Urothelium cell line (cell line): ENCODE measurements at regions not wholly inside any gene's neighbourhood (a gene's known extent, or its start where the extent isn't known, plus 50 kb on each side); places are given as distances from the start of the nearest gene placed in this dataset.
A peak's percentile ranks its signal among the peaks of the same experiment; 100 is the strongest.
"Not testable (repeated sequence)": the region's sequence is repeated elsewhere in the genome, so short reads cannot be mapped to it uniquely, and the experiment has no call there.

Experiments
- DNase-seq: peaks from one replicate; pipeline ENCODE4 v3.0.0; 2011; ENCODE audit warnings: low spot score, mixed read lengths
- FAIRE-seq: peaks from 2 replicates; lab custom pipeline; 2011; peaks lifted over from hg19 to GRCh38; lab: Jason Lieb, UNC

DNA sequence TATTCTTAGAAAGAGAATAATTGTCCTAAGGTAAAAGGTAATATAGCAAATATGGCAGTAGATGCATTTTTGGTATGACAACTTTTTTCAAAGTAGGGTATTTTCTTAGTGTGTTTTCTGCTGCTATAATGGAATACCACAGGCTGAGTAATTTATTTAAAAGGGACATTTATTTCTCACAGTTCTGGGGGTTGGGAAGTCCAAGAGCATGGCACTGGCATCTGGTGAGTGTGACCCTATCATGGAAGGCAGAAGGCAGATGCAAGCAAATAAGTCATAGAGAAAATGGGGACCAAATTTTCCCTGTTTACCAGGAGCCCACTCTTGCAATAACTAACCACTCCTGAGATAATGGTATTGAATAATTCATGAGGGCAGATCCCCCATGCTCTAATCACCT, 922.5 kb upstream of the MAN1A1 start:
- no peak for FAIRE-seq
- no peak for DNase-seq

DNA sequence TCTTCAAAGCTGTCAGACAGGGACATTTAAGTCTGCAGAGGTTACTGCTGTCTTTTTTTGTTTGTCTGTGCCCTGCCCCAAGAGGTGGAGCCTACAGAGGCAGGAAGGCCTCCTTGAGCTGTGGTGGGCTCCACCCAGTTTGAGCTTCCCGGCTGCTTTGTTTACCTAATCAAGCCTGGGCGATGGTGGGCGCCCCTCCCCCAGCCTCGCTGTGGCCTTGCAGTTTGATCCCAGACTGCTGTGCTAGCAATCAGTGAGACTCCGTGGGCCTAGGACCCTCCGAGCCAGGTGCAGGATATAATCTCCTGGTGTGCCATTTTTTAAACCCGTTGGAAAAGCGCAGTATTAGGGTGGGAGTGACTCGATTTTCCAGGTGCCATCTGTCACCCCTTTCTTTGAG, 918.7 kb upstream of the MAN1A1 start:
- FAIRE-seq, DNase-seq: not testable (repeated sequence)

DNA sequence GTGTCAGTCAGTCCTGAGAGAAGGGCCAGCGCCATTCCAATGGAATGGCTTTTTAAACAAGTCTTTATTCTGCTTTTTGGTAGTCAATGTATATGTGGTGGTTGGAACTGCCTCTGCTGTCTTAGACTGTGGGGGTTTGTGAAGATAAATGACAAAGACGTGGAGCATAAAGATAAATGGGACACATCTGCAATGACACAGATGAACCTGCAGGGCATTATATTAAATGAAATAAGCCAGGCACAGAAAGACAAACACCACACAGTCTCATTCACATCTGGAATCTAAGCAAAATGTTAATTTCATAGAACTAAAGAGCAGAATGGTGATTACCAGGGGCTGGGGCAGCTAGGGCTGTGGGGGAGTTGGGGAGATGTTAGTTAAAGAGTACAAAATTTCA, 912.8 kb upstream of the MAN1A1 start:
- FAIRE-seq (no peak), DNase-seq (no peak)

DNA sequence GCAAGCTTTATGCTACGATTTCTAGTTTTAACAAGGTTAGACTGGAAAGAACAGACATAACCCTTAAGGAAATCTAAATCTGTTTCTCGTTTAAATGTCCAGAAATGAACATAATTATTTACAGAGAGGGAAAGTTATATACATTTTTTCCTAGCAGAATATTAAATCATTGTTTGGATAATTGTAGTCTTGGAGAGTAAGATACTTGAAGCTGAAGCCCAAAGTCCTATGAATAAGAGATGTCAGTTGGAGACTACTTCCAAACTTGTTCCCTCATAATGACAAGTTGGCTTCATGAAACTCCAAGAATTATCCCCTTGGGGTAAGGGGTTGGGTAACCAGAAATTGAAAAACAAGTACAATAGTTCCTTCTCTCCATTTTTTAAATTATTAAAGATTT, 911.1 kb upstream of the MAN1A1 start:
- no peak for FAIRE-seq
- DNase-seq: no peak

DNA sequence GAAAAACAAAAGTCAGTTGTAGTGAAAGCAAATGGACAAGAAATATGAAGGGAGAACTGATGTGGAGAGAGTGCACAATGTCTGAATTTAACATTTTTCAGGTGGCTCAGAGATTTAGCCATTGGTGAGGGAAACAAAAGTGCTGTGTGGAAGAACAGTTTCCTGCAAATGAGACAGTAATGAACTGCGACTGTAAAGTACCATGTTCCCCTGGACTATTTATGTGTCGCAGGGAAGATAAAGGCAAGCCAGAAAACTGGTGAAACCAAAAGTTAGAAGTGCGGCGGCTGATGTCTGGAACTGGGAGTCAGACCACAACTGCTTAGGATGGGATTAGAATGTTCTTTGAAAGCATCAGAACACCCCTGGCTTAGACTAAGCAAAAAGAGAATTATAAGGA, 905.1 kb upstream of the MAN1A1 start:
- no peak for DNase-seq
- no peak for FAIRE-seq

DNA sequence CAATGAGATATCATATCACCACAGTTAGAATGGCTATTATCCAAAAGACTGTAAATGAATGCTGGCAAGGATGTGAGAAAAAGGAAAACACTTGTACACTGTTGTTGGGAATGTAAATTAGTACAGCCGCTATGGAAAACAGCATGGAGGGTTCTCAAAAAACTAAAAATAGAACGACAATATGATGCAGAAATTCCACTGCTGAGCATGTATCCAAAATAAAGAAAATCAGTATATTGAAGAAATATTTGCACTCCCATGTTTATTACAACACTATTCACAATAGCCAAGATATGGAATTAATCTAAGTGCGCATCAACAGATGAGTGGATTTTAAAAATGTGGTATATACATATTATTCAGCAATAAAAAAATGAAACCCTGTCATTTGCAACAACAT, 898.9 kb upstream of the MAN1A1 start:
- no peak for DNase-seq
- no peak for FAIRE-seq

DNA sequence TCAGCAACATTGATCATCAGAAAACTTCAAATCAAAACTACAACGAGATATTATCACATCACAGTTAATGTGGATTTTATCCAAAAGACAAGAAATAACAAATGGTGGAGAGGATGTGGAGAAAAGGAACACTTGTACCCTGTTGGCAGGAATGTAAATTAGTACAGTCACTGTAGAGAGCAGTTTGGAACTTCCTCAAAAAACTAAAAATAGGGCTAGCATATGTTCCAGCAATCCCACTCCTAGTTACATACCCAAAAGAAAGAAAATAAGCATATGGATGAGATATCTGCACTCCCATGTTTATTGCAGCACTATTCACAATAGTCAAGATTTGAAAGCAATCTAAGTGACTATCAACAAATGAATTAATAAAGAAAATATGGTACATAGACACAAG, 887.7 kb upstream of the MAN1A1 start:
- FAIRE-seq: no peak
- DNase-seq: no peak

DNA sequence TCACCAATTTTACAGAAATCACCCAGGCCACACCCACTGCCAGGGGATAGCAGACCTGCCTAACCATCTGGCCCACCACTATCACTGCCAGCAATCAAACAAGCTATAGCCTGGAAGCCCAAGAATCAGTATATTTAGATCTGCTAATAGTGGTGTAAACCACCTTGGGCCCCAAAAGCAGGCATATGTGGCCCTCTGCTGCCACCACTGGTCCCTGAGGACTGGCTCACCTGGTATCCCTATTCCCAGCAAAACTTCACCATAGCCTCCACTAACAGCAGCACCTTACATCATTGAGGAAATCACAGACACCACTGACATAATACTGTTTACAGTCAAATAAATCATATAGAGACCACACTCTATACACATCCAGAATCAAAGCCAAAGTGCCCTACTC, 880.4 kb upstream of the MAN1A1 start:
- DNase-seq (no peak), FAIRE-seq (no peak)

DNA sequence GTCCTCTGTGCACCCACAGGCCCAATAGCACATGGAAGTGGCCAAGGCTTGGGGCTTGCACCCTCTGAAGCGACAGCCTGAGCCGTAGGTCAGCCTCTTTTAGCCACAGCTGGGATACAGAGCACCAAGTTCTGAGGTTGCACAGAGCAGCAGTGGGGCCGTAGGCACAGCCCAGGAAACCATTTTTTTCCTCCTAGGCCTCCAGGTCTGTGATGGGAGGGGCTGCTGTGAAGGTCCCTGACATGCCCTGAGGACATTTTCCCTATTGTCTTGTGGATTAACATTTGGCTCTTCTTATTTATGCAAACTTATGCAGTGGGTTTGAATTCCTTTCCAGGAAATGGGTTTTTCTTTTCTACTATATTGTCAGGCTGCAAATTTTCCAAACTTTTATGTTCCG, 878.7 kb upstream of the MAN1A1 start:
- FAIRE-seq (no peak), DNase-seq (no peak)

DNA sequence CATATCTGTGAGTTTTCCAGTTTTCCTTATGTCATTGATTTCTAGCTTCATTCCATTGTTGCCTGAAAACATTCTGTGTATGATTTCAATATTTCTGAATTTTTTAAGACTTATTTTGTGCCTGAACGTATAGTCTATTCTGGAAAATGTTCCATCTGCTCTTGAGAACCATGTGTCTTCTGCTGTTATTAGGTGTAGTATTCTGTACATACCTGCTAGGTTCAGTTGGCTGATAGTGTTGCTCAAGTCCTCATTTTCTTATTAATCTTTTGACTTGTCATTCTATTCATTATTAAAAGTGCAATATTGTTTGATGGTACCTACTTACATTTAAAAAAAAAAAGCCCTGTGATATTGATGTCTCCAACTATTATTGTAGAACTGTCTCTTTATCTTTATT, 869.8 kb upstream of the MAN1A1 start:
- no peak for FAIRE-seq
- DNase-seq: no peak

DNA sequence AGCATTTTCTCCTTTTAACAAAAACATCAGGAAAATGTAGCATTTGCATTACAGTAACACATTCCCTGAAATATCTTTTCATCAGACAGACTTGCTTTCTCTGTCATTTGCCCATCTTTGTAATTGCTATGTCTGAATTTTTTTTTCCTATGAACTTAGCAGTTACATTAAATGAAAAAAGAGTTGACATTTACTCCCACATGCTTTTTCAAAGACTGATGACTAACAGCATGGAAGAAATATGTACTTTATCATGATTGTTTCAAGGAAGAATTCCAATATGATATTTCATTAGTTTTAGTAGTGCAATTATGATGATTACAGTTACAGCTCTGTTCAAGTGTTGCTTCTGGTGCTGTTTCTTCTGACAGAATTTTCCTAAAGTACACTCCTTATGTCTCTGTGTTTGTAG, 864.5 kb upstream of the MAN1A1 start:
- FAIRE-seq: no peak
- DNase-seq: no peak

DNA sequence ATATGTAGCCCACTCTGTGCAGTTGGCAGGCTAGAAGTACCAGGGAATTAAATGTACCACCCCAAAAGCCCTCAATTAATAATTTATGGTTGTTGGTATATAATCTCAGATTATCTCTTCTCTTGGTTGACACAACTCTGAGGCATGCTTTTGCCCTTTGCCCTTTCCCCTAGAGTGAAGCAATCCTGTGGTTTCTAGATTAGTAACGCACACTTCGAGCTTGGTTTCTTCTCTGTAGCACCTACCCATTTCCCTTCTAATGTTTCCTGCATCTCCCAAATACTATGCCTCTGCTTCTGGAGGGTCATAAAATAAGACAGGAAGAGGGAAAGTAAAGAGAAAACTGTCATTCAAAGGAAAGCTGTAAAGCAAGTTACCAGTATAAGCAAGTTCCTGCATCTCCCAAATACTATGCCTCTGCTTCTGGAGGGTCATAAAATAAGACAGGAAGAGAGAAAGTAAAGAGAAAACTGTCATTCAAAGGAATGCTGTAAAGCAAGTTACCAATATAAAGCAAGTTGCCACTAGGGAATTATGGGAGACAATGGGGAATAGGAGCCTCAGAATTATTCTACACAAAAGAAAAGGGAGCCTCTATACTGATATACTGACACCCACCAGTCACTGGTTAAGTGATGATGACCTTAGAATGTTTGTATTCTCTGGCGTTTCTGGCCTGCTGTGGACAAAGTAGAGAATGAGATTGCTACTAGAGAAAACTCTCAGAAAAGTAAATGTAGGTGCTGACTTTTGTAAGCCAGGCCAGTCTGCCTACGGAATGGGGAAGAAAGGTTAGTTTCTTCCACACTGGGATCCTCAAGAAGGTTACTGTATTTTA, 862.6 kb upstream of the MAN1A1 start:
- FAIRE-seq (no peak), DNase-seq (no peak)

DNA sequence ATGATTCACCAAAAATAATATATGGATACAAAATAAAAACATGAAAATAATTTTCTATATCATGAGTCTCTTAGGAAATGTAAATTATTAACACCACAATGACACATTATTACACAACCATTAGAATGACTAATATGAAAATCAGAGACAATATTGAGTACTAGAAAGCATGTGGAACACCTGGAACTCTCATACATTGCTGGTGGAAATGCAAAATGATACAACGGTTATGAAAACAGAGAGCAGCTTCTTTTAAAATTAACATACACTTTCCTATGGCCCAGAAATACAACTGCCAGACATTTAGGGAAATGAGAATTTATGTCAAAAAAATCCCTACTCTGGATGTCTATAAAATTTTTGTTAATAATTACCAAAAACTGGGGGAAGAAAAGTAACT, 853.3 kb upstream of the MAN1A1 start:
- DNase-seq (no peak), FAIRE-seq (no peak)

DNA sequence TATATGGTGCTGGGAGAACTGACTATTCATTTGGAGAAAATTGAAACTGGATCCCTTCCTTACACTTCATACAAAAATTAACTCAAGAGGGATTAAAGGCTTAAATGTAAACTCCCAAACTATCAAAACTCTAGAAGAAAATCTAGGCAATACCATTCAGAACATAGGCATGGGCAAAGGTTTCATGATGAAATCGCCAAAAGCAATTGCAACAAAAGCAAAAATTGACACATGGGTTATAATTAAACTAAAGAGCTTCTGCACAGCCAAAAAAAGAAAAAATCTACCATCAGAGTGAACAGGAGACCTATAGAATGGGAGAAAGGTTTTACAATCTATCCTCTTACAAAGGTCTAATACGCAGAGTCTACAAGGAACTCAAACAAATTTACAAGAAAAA, 851.3 kb upstream of the MAN1A1 start:
- FAIRE-seq: no peak
- no peak for DNase-seq

DNA sequence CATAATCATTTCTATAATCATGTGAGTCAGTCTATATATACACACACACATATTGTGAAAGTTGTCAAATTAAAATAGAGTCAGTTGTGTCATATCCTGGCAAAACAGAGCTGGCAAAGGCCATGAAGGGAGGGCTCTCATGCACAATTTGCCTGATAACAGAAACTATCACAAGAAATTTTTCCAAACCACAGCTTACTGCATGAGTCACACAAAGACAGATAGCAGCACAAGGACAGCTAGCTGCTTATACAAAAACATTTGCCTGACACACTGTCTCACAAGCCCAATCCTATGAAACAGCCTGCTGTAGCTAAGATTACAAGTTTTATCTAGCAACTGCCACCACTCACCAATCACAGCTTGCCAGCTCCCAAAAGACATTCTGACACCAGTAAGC, 848.5 kb upstream of the MAN1A1 start:
- peak; percentile 7 for DNase-seq
- no peak for FAIRE-seq

DNA sequence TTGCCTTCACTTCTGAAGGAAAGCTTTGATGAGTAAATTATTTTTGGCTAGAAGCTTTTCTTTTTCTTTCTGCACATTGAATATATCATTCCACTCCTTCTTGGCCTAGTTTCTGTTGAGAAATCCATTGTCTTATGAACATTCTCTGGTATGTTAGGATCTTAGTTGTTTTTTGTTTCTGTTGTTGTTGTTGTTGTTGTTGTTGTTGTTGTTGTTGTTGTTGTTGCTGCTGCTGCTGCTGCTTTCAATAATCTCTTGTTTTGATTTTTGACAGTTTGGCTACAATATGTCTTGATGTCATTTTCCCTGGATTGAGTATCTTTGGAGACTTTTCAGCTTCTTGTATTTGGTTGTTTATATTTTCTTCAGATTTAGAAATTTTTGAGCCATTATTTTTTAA, 836.5 kb upstream of the MAN1A1 start:
- FAIRE-seq (no peak), DNase-seq (no peak)

DNA sequence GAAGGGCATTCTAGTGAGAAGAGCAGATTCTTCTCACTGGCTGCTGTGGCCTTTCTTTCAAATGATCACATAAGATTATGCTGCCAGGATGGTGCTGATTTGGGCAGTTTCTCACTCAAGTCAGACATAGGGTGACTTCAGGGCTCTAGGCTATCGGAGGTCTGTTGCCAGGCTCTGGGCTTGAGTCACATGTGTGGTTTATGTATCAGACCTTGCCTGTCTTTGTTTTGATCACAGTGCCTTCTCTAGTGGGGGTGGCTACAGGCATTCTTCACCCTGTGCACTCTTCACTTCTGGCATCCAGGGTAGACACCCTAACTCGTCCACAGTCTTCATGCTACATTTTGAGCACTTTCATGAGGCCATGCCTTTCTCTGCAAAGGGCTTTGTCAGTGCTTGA, 823.7 kb upstream of the MAN1A1 start:
- FAIRE-seq (no peak), DNase-seq (peak; percentile 3)

DNA sequence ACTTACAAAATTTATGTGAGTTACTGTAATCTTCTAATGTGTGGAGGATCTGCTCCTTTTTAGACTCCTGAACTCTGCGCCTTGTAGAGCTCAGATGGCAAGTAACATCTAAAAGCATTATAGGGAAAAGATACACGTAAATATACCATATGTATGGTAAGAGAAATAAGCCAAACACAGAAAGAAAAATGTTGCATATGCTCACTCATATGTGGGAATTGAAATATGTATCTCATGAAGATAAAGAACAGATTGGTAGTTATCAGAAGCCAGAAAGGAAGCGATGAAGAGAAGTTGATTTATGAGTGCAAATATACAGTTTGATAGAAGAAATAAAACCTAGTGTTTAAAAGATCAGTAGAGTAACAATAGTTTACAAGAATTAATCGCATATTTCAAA, 815.0 kb upstream of the MAN1A1 start:
- no peak for FAIRE-seq
- no peak for DNase-seq

DNA sequence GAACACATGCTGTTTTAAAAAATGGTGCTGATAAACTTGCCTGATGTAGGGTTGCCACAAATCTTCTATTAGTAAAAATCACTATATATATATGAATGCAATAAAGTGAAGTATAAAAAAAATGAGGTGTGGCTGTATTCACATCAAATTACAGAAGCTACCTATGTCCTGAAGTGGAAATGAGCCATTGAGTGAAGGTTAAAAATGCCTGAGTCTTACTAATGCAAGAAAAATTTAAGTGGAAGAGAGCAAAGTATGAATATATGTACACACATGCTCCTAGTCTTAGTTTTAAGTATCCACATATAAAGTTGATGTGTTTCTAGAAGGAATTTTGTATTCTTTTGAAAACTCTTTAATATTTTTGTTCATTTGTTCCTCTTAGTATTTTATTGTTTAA, 808.3 kb upstream of the MAN1A1 start:
- no peak for FAIRE-seq
- DNase-seq: no peak

DNA sequence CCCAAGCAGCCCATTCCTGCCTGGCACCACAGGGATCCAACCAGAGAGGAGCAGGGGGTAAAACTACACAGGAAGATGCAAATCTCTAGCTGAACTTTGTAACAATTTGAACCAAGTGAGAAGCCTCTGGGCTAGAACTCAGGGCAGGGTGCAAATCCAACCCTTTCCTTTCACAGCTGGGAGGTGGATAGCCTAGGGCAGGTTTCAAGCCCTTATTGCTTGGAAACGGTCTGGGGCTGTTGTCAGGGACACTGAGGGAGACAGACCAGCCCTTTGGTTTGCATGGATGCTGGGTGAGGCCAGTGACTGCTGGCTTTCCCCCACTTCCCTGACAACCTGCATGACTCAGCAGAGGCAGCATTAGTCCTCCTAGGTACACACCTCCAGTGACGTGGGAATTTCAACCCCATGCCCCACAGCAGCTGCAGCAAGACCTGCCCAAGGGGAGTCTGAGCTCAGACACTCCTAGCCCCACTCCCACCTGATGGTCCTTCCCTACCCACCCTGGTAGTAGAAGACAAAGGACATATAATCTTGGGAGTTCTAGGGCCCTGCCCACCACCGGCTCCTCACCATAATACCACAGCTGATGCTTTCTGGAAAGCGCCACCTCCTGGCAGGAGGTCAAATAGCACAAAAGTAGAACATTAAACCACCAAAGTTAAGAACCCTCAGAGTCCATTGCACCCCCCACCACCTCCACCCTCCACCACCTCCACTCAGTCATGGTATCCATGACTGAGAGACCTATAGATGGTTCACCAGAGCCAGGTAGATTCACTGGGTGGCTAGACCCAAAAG, 797.7 kb upstream of the MAN1A1 start:
- no peak for DNase-seq
- FAIRE-seq: no peak

DNA sequence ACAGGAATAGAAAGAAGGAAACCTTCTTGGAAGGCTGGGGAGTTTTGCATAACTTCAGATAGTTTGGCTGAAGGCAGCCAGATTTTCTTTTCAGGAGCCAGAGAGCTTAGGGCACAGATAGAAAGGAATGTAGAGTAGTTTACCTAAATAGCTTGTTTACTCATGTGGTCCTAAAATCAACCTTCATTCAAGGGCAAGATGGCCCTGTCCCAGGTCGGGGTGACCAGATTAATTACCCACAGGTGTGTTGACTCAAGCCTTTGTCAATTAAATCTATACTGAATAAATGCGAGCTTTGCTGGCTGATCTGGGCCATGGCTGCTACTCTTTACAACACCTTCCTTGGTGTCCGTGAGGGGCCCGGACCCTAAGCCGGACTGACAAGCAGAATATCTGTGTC, 792.0 kb upstream of the MAN1A1 start:
- FAIRE-seq (no peak), DNase-seq (no peak)

DNA sequence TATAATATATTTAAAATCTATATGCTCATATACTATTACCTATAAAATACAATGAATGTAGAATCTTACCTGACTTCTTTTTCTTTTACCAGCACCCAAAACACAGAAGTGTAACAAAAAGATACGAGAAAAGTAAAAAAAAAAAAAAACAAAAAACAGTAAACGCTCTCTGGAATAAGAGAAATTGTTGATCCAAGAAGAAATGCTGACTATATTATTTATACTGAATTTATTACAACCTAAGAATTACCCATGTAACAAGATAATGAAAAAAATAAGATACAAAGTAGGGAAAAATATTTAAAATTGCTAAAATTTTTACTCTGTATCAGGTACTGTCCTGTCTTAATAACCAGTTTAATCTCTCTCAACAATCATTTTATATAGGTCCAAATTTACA, 787.9 kb upstream of the MAN1A1 start:
- no peak for FAIRE-seq

More for the DNA sequence above, 787.9 kb upstream of the MAN1A1 start:
- DNase-seq: no peak
